HepG2 (cell line): ENCODE measurements at regions not wholly inside any gene's neighbourhood (a gene's known extent, or its start where the extent isn't known, plus 50 kb on each side); places are given as distances from the start of the nearest gene placed in this dataset.

Experiments
- ARID5B ChIP-seq: IDR thresholded peaks from 2 replicates; pipeline ENCODE4 v1.4.0; 2020; ENCODE audit warnings: mild to moderate bottlenecking, missing genetic modification reagents
- BRCA1 ChIP-seq: sonication (generic); formaldehyde crosslinking; IDR thresholded peaks from 2 replicates; pipeline ENCODE4 v1.4.0; 2020; ENCODE audit warnings: missing genetic modification reagents
- ELF3 ChIP-seq: IDR thresholded peaks from 2 replicates; pipeline ENCODE4 v1.6.1; 2016; ENCODE audit warnings: missing genetic modification reagents, missing compliant biosample characterization
- FOXC1 ChIP-seq: sonication (generic); formaldehyde crosslinking; IDR thresholded peaks from 2 replicates; pipeline ENCODE4 v1.8.0; 2022; ENCODE audit warnings: mild to moderate bottlenecking, missing genetic modification reagents, borderline replicate concordance
- GPN1 ChIP-seq: sonication (generic); formaldehyde crosslinking; IDR thresholded peaks from 2 replicates; pipeline ENCODE4 v1.5.1; 2020; ENCODE audit warnings: missing genetic modification reagents, borderline replicate concordance
- GTF2F1 ChIP-seq: fragments of 150-350 bp; IDR thresholded peaks from 2 replicates; pipeline ENCODE4 v1.6.1; 2014; ENCODE audit warnings: low read length
- HDAC2 ChIP-seq: sonication (generic); formaldehyde crosslinking; IDR thresholded peaks from 2 replicates; pipeline ENCODE4 v1.4.0; 2020; ENCODE audit warnings: missing genetic modification reagents
- HNF4G ChIP-seq, 2 experiments: sonication (generic) in 1 of 2; formaldehyde crosslinking in 1 of 2; IDR thresholded peaks; 2 replicates each; pipeline versions ENCODE4 v1.4.0 to v1.6.1; 2011 to 2020; ENCODE audit warnings: borderline replicate concordance in 2 of 2, low read depth in 2 of 2, mild to moderate bottlenecking in 2 of 2, low read length in 1 of 2, missing genetic modification reagents in 1 of 2, moderate library complexity in 1 of 2
- LRRFIP1 ChIP-seq: sonication (generic); formaldehyde crosslinking; conservative IDR thresholded peaks from 2 replicates; pipeline ENCODE4 v1.4.0; 2020; ENCODE audit warnings: missing genetic modification reagents
- MED8 ChIP-seq: sonication (generic); formaldehyde crosslinking; IDR thresholded peaks from 2 replicates; pipeline ENCODE4 v1.8.1; 2023; ENCODE audit warnings: mild to moderate bottlenecking, missing genetic modification reagents; ENCODE audit not compliant: insufficient replicate concordance
- MXD1 ChIP-seq: sonication (generic); formaldehyde crosslinking; IDR thresholded peaks from 2 replicates; pipeline ENCODE4 v1.4.0; 2020; ENCODE audit warnings: mild to moderate bottlenecking, missing genetic modification reagents
- NFE2 ChIP-seq: sonication (generic); formaldehyde crosslinking; IDR thresholded peaks from 2 replicates; pipeline ENCODE4 v1.4.0; 2020; ENCODE audit warnings: missing genetic modification reagents
- NR2F1 ChIP-seq, 2 experiments: fragments of 450-650 bp in 1 of 2; formaldehyde crosslinking in 1 of 2; IDR thresholded peaks; 2 replicates each; pipeline versions ENCODE4 v1.5.0 to v1.6.1; 2016 to 2020; ENCODE audit warnings: mild to moderate bottlenecking in 1 of 2, missing compliant biosample characterization in 1 of 2, missing genetic modification reagents in 1 of 2, moderate library complexity in 1 of 2
- RARG ChIP-seq: sonication (generic); formaldehyde crosslinking; IDR thresholded peaks from 2 replicates; pipeline ENCODE4 v1.4.0; 2020; ENCODE audit warnings: low read depth, mild to moderate bottlenecking, missing genetic modification reagents
- SNRNP70 ChIP-seq: fragments of 200-400 bp; formaldehyde crosslinking; IDR thresholded peaks from 2 replicates; pipeline ENCODE4 v1.6.1; 2017; ENCODE audit warnings: mild to moderate bottlenecking, low read depth, low read length, moderate library complexity
- SRSF1 ChIP-seq: fragments of 200-400 bp; formaldehyde crosslinking; optimal IDR thresholded peaks from 2 replicates; pipeline ENCODE3; 2017; ENCODE audit warnings: mild to moderate bottlenecking, low read depth, low read length, moderate library complexity
- THAP8 ChIP-seq: sonication (generic); formaldehyde crosslinking; IDR thresholded peaks from 2 replicates; pipeline ENCODE4 v1.5.1; 2020; ENCODE audit warnings: missing genetic modification reagents, mild to moderate bottlenecking, borderline replicate concordance
- ZBTB38 ChIP-seq: sonication (generic); formaldehyde crosslinking; IDR thresholded peaks from 2 replicates; pipeline ENCODE4 v1.5.1; 2020; ENCODE audit warnings: mild to moderate bottlenecking, missing genetic modification reagents
- ZNF280D ChIP-seq: sonication (generic); formaldehyde crosslinking; IDR thresholded peaks from 2 replicates; pipeline ENCODE4 v1.5.1; 2020; ENCODE audit warnings: mild to moderate bottlenecking, missing genetic modification reagents

- TF ChIP-seq LRRFIP1 (no peak), SNRNP70 (no peak), THAP8 (CRISPR knock-in tag) (no peak), FOXC1 (CRISPR knock-in tag) (no peak), NR2F1 (CRISPR knock-in tag; IDR thresholded peaks at IDR 0.05) (peak in 1 of 2 experiments; percentile 79; a peak in 3 of 4 replicates), HNF4G (IDR thresholded peaks at IDR 0.05; ENCODE audit: borderline replicate concordance, low read depth, low read length) (0 out of 2 replicates have a peak, but pooled peaks have one; percentile 12), HNF4G (CRISPR knock-in tag; IDR thresholded peaks at IDR 0.05; ENCODE audit: borderline replicate concordance, low read depth) (no peak), SRSF1 (no peak), ZBTB38 (CRISPR knock-in tag) (peak; percentile 39; the same call in 1 of the 2 replicates), MED8 (CRISPR knock-in tag) (no peak), ELF3 (CRISPR knock-in tag) (peak; percentile 91), ZNF280D (CRISPR knock-in tag) (0 out of 2 replicates have a peak, but pooled peaks have one; percentile 66), GTF2F1 (no peak), ARID5B (CRISPR knock-in tag) (peak; percentile 77), NFE2 (CRISPR knock-in tag) (peak; percentile 29; the same call in 1 of the 2 replicates), HDAC2 (CRISPR knock-in tag) (peak; percentile 62; the same call in 1 of the 2 replicates), GPN1 (CRISPR knock-in tag) (no peak), MXD1 (CRISPR knock-in tag) (no peak), BRCA1 (CRISPR knock-in tag) (no peak), RARG (CRISPR knock-in tag) (no peak)
Observed at GRCh38 chr2:101625387-101625786, 72.1 kb upstream of the MAP4K4 start (continued).
